ENCODE measurements at regions not wholly inside any gene's neighbourhood (a gene's known extent, or its start where the extent isn't known, plus 50 kb on each side); places are given as distances from the start of the nearest gene placed in this dataset.

DNA sequence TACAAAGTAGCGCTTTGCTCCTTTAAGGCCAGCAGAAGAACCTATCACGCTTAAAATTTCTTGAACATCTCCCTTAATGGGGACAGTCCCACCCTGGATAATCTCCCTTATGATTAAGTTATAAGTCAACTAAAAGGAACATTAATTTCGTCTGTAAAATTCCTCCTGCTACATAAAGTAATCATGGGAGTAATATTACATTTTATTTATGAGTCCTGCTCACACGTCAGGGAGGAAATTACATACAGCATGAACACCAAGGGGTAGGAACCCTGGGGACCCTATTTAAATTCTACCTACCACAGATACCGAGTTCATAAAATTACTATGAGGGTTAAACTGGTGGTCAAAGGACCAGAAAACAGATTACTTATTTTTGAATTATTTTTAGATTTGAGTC is 926.6 kb upstream of the MBL2 start:
- no peak overlapping the region for H3K4me3 ChIP-seq (ENCODE audit: low read depth, low read length)
- TF ChIP-seq, protein P1, sequence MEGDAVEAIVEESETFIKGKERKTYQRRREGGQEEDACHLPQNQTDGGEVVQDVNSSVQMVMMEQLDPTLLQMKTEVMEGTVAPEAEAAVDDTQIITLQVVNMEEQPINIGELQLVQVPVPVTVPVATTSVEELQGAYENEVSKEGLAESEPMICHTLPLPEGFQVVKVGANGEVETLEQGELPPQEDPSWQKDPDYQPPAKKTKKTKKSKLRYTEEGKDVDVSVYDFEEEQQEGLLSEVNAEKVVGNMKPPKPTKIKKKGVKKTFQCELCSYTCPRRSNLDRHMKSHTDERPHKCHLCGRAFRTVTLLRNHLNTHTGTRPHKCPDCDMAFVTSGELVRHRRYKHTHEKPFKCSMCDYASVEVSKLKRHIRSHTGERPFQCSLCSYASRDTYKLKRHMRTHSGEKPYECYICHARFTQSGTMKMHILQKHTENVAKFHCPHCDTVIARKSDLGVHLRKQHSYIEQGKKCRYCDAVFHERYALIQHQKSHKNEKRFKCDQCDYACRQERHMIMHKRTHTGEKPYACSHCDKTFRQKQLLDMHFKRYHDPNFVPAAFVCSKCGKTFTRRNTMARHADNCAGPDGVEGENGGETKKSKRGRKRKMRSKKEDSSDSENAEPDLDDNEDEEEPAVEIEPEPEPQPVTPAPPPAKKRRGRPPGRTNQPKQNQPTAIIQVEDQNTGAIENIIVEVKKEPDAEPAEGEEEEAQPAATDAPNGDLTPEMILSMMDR (IDR thresholded peaks at IDR 0.05; ENCODE audit: borderline replicate concordance, insufficient read depth, low read depth, low read length): no peak

DNA sequence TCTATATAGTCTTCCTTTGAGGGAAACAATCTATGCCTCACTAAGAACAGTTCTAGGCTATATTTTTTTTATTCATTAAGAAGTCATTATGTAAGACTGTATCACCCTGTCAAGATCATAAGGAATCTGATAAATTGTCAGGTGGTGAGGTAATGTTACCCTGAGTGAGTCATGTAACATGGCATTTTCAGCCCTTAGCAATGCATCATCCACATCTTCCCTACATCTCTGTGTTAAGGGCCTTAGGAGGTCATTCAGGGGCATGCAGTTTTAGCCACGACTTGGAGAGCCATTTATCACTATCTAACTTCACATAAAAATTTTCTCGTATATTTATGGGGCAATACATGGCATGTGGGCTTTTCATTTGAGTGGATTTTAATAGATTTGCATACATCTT is 924.5 kb upstream of the MBL2 start:
- no peak overlapping the region for H3K4me3 ChIP-seq (ENCODE audit: low read depth, low read length)
- TF ChIP-seq, protein P1 (IDR thresholded peaks at IDR 0.05; ENCODE audit: borderline replicate concordance, insufficient read depth, low read depth, low read length): no peak

DNA sequence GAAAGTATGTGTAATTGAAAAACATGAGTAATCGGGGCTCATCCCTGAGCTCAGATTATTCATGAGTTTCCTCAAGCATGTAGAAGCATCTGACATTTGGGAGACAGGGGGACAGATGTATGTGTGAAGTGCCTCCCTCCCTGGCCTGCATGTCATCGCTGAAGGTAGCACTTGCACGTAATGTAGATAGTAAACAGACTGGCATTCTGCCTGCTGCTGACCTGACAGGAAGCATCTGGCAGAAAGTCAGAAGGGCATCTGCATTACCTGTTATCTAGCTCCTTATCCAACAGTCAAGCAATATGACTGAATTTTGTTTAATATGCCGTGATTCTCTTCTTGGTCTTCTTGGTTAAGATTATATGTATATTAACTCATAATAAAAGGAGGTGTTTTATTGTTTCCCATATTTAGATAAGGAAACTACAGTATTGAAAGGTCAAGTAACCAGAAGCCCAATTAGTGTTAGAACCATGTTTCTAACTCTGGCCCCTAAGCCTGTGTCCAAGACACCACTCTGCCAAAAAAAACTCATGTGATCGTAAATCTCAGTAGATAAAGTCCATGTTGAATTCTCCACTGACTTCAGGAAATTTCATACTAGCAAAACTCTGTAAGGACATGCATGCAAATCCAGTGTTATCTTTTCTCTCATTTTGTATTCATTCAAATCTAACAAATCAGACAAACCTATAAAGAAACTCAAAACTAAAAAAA is 918.1 kb upstream of the MBL2 start:
- TF ChIP-seq, protein P1 (IDR thresholded peaks at IDR 0.05; ENCODE audit: borderline replicate concordance, insufficient read depth, low read depth, low read length): no peak

DNA sequence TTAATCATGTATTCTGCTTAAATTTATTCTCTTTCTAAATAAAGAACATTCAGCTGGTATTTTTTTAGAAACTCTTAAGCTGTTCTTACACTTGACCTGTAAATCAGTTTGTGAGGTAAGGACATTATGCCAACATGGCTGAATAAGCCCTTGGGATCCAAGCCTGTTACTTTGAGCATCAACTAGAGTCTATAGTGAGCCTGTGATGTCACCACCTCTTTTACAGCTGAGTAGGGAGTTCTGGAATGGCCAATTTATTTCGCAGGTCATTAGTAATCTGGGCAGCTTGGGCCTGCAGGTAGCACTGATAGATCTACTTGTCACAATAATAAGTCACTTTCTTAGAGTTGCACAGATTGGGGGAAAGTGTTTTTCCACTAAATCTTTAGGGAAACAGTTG is 915.2 kb upstream of the MBL2 start:
- TF ChIP-seq, protein P1 (IDR thresholded peaks at IDR 0.05; ENCODE audit: borderline replicate concordance, insufficient read depth, low read depth, low read length): no peak
- H3K4me3 ChIP-seq (ENCODE audit: low read depth, low read length): no peak overlapping the region

More for the DNA sequence above, 918.1 kb upstream of the MBL2 start:
- no peak overlapping the region for H3K4me3 ChIP-seq (ENCODE audit: low read depth, low read length)

DNA sequence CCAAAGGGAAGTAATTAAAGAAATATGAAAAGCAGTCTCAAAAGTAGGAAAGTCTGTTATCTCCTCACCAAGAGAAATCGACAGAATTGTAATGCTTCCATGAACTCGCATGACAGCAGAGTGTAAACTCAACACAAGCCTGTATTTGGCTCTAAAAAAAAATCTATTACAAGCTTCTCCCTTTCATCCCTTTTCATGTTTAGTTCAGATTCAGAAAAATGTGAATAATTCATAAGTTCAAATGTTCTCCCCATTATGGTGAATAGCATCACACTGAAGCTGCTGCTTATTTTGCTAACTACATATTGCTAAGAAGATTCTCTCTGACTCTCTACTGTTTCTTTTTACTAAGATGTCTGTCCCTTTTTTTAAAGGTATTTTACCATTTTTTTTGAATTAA is 910.3 kb upstream of the MBL2 start:
- no peak overlapping the region for H3K4me3 ChIP-seq (ENCODE audit: low read depth, low read length)
- TF ChIP-seq, protein P1 (IDR thresholded peaks at IDR 0.05; ENCODE audit: borderline replicate concordance, insufficient read depth, low read depth, low read length): no peak

DNA sequence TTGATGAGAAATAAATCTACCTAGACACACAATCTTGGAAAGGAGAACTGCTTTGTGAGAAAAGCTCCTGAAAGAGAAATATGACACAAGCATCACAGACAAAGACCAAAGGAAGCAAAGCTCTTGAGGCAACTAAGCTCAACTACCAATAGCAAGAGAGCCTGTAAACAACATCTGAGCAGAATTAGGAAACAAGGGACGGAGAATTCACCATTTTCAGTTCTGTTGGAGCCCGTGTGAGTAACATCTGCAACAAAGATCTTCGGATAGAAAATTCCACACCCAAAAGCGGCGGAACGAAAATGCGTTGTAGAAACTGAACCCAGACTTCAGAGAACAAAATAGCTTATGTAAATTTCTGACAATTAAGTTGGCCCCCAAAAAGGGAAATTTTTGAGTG is 909.9 kb upstream of the MBL2 start:
- no peak overlapping the region for H3K4me3 ChIP-seq (ENCODE audit: low read depth, low read length)
- TF ChIP-seq, protein P1 (IDR thresholded peaks at IDR 0.05; ENCODE audit: borderline replicate concordance, insufficient read depth, low read depth, low read length): no peak

DNA sequence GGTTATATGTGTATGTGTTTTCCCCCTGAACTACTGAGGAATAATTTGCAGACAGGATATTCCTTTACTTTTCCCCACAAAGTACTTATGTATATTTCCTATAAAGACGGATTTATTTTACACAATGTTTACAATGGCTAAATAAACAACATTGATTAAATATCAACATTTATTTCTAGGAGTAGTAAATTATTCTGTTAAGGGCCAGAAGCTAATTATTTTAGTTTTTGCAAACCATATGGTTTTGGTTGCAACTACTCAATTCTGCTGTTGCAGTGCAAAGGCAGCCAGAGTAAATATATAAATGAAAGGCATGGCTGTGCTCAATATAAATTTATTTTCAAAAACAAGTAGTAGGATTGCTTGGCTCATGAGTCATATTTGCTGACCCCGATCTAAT is 907.1 kb upstream of the MBL2 start:
- H3K4me3 ChIP-seq (ENCODE audit: low read depth, low read length): no peak overlapping the region
- TF ChIP-seq, protein P1 (IDR thresholded peaks at IDR 0.05; ENCODE audit: borderline replicate concordance, insufficient read depth, low read depth, low read length): no peak
